Neural progenitor cell (in vitro differentiated cells): ENCODE measurements at regions not wholly inside any gene's neighbourhood (a gene's known extent, or its start where the extent isn't known, plus 50 kb on each side); places are given as distances from the start of the nearest gene placed in this dataset.
"Not testable (repeated sequence)": the region's sequence is repeated elsewhere in the genome, so short reads cannot be mapped to it uniquely, and the experiment has no call there.

ENCODE experiments used
- DNase-seq: peaks from one replicate; pipeline ENCODE4 v3.0.0-alpha.2; 2016; ENCODE audit warnings: low spot score
- H2AFZ ChIP-seq: fragments of 200-600 bp; sonication (generic); replicated peaks from 2 replicates; pipeline ENCODE4 v1.6.1; 2016; ENCODE audit warnings: antibody characterized with exemption
- H3F3A ChIP-seq: fragments of 200-600 bp; sonication (generic); 2 replicates; pipeline ENCODE4 v1.6.1; 2016; ENCODE audit warnings: antibody characterized with exemption, low read depth
- H3K27ac ChIP-seq: fragments of 200-600 bp; sonication (generic); 2 replicates; pipeline ENCODE4 v1.5.1; 2016; ENCODE audit warnings: mild to moderate bottlenecking
- H3K27me3 ChIP-seq: fragments of 200-600 bp; sonication (generic); 2 replicates; pipeline ENCODE4 v1.6.1; 2016; ENCODE audit warnings: mild to moderate bottlenecking, moderate library complexity
- H3K36me3 ChIP-seq: fragments of 200-600 bp; sonication (generic); 2 replicates; pipeline ENCODE4 v1.5.1; 2016
- H3K4me1 ChIP-seq: fragments of 200-600 bp; sonication (generic); 2 replicates; pipeline ENCODE4 v1.6.1; 2016; ENCODE audit warnings: mixed run types
- H3K4me2 ChIP-seq: fragments of 200-600 bp; sonication (generic); 2 replicates; pipeline ENCODE4 v1.6.1; 2016
- H3K4me3 ChIP-seq: fragments of 200-600 bp; sonication (generic); 2 replicates; pipeline ENCODE4 v1.5.1; 2016
- H3K79me2 ChIP-seq: fragments of 200-600 bp; sonication (generic); 2 replicates; pipeline ENCODE4 v1.6.1; 2016; ENCODE audit warnings: low read depth
- H3K9ac ChIP-seq: fragments of 200-600 bp; sonication (generic); 2 replicates; pipeline ENCODE4 v1.6.1; 2016
- H3K9me3 ChIP-seq: fragments of 200-600 bp; sonication (generic); 2 replicates; pipeline ENCODE4 v1.5.1; 2016; ENCODE audit warnings: low read depth
- H4K20me1 ChIP-seq: fragments of 200-600 bp; sonication (generic); 2 replicates; pipeline ENCODE4 v1.6.1; 2016; ENCODE audit warnings: low read depth
- H3K27ac Mint-ChIP-seq: 3 replicates; pipeline ENCODE4 v1.8.0; 2021; ENCODE audit warnings: mixed read lengths
- H3K27me3 Mint-ChIP-seq: 2 replicates; pipeline ENCODE4 v1.8.0; 2022; ENCODE audit warnings: low read depth, mild to moderate bottlenecking, inconsistent platforms, moderate library complexity, mixed read lengths; ENCODE audit not compliant: insufficient read depth
- H3K36me3 Mint-ChIP-seq: 3 replicates; pipeline ENCODE4 v1.8.0; 2021; ENCODE audit warnings: mixed read lengths
- H3K4me1 Mint-ChIP-seq: 3 replicates; pipeline ENCODE4 v1.8.0; 2021; ENCODE audit warnings: mixed read lengths
- H3K4me3 Mint-ChIP-seq: 3 replicates; pipeline ENCODE4 v1.8.0; 2021; ENCODE audit warnings: mild to moderate bottlenecking, moderate library complexity, mixed read lengths
- H3K9me3 Mint-ChIP-seq: 3 replicates; pipeline ENCODE4 v1.8.0; 2020; ENCODE audit warnings: mixed read lengths
- EZH2 ChIP-seq: fragments of 200-600 bp; sonication (generic); IDR thresholded peaks from 2 replicates; pipeline ENCODE4 v1.6.1; 2017; ENCODE audit warnings: antibody characterized with exemption, mild to moderate bottlenecking, moderate library complexity
- EZH2phosphoT487 ChIP-seq: fragments of 200-600 bp; sonication (generic); IDR thresholded peaks from 2 replicates; pipeline ENCODE4 v1.6.1; 2017; ENCODE audit warnings: antibody characterized with exemption
- TF ChIP-seq, protein P1 (sequence below): fragments of 200-600 bp; sonication (generic); IDR thresholded peaks from 2 replicates; pipeline ENCODE4 v1.5.1; 2017; ENCODE audit warnings: antibody characterized with exemption, mild to moderate bottlenecking

DNA sequence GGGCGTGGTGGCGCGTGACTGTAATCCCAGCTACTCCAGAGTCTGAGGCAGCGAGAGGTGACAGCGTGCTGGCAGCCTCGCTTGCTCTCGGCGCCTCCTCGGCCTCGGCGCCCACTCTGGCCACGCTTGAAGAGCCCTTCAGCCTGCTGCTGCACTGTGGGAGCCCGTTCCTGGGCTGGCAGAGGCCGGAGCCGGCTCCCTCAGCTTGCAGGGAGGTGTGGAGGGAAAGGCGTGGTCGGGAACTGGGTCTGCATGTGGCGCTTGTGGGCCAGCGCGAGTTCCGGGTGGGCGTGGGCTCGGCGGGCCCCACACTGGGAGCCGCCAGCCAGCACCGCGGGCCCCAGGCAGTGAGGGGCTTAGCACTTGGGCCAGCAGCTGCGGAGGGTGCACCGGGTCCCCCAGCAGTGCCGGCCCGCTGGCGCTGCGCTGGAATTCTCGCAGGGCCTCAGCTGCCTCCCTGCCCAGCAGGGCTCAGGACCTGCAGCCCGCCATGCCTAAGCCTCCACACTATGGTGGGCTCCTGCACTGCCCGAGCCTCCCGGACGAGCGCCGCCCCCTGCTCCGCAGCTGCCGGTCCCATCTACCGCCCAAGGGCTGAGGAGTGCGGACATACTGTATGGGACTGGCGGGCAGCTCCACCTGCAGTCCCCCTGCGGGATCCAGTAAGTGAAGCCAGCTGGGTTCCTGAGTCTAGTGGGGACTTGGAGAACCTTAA lies 1093.3 kb upstream of the CDH8 start:
- no peak for DNase-seq
- Histone ChIP-seq H3K4me2 (no peak overlapping the region), H3K27me3 (no peaks in the 10 kb centered on the region), H3K9me3 (no peaks in the 10 kb centered on the region), H3K27ac (no peak overlapping the region), H3K79me2 (no peaks in the 10 kb centered on the region), H3K4me3 (no peak overlapping the region), H3K36me3 (no peaks in the 10 kb centered on the region), H2AFZ (no peak overlapping the region), H3K9ac (no peak overlapping the region), H3F3A (no peaks in the 10 kb centered on the region), H4K20me1 (no peaks in the 10 kb centered on the region), H3K4me1 (no peaks in the 10 kb centered on the region)
- Mint-ChIP-seq H3K36me3 (no peaks in the 10 kb centered on the region), H3K4me1 (no peaks in the 10 kb centered on the region), H3K9me3 (peaks cover 2% of the 10 kb centered on the region), H3K27ac (no peak overlapping the region), H3K27me3 (no peaks in the 10 kb centered on the region), H3K4me3 (no peak overlapping the region)
- TF ChIP-seq EZH2phosphoT487 (no peak), EZH2 (no peak)
- TF ChIP-seq, protein P1, sequence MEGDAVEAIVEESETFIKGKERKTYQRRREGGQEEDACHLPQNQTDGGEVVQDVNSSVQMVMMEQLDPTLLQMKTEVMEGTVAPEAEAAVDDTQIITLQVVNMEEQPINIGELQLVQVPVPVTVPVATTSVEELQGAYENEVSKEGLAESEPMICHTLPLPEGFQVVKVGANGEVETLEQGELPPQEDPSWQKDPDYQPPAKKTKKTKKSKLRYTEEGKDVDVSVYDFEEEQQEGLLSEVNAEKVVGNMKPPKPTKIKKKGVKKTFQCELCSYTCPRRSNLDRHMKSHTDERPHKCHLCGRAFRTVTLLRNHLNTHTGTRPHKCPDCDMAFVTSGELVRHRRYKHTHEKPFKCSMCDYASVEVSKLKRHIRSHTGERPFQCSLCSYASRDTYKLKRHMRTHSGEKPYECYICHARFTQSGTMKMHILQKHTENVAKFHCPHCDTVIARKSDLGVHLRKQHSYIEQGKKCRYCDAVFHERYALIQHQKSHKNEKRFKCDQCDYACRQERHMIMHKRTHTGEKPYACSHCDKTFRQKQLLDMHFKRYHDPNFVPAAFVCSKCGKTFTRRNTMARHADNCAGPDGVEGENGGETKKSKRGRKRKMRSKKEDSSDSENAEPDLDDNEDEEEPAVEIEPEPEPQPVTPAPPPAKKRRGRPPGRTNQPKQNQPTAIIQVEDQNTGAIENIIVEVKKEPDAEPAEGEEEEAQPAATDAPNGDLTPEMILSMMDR, result no peak

DNA sequence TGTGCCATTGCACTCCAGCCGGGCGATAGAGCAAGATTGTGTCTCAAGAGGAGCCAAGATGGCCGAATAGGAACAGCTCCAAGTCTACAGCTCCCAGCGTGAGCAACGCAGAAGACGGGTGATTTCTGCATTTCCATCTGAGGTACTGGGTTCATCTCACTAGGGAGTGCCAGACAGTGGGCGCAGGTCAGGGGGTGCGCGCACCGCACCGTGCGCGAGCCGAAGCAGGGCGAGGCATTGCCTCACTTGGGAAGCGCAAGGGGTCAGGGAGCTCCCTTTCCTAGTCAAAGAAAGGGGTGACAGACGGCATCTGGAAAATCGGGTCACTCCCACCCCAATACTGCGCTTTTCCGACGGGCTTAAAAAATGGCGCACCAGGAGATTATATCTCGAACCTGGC lies 1083.7 kb upstream of the CDH8 start:
- H3K4me3 Mint-ChIP-seq, H2AFZ ChIP-seq, H3K27me3 ChIP-seq, H3K9ac ChIP-seq, H3K27ac ChIP-seq, H3K36me3 Mint-ChIP-seq, H3K36me3 ChIP-seq, H3K9me3 ChIP-seq, DNase-seq, H3K27me3 Mint-ChIP-seq, H3K4me1 ChIP-seq, H3F3A ChIP-seq, H3K4me1 Mint-ChIP-seq, H4K20me1 ChIP-seq, H3K27ac Mint-ChIP-seq, H3K4me3 ChIP-seq, H3K9me3 Mint-ChIP-seq, H3K4me2 ChIP-seq, H3K79me2 ChIP-seq: not testable (repeated sequence)

DNA sequence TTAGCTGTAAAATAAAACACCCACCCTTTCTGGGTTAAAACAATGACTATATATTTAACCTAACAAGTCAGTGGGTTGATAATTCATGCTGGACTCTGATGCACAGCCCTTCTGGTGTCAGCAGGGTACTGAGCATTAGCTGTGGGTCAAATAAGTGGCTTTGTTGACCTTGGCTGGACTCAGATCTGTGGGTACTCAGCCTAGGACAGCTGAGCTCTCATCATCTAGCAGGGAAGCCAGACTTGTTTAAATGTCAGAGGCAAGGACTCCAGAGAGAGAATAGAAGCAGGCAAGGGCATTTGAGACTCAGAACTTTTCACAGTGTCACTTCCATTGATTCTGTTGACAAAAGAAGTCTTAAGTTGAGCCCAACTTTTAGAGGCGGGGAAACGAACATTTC lies 1063.8 kb upstream of the CDH8 start:
- Mint-ChIP-seq H3K4me3 (no peak overlapping the region), H3K4me1 (no peaks in the 10 kb centered on the region), H3K27ac (no peak overlapping the region), H3K27me3 (no peaks in the 10 kb centered on the region), H3K36me3 (no peaks in the 10 kb centered on the region), H3K9me3 (peaks cover 2% of the 10 kb centered on the region)
- Histone ChIP-seq H4K20me1 (no peaks in the 10 kb centered on the region), H3F3A (no peaks in the 10 kb centered on the region), H3K9ac (no peak overlapping the region), H3K4me3 (no peak overlapping the region), H3K4me2 (no peak overlapping the region), H3K79me2 (no peaks in the 10 kb centered on the region), H3K4me1 (no peaks in the 10 kb centered on the region), H3K27me3 (no peaks in the 10 kb centered on the region), H3K9me3 (no peaks in the 10 kb centered on the region), H3K27ac (no peak overlapping the region), H3K36me3 (no peaks in the 10 kb centered on the region), H2AFZ (no peak overlapping the region)
- TF ChIP-seq EZH2phosphoT487, result no peak
- TF ChIP-seq, protein P1, result no peak
- TF ChIP-seq EZH2, result no peak
- DNase-seq, result peak; percentile 4

GRCh38 chr16:63096857-63097256 lies 1060.6 kb upstream of the CDH8 start:
- Histone ChIP-seq H3K9ac (no peak overlapping the region), H3K27ac (no peak overlapping the region), H2AFZ (no peak overlapping the region), H3K27me3 (no peaks in the 10 kb centered on the region), H3K79me2 (no peaks in the 10 kb centered on the region), H3K9me3 (no peaks in the 10 kb centered on the region), H3F3A (no peaks in the 10 kb centered on the region), H4K20me1 (no peaks in the 10 kb centered on the region), H3K4me2 (no peak overlapping the region), H3K4me3 (no peak overlapping the region), H3K36me3 (no peaks in the 10 kb centered on the region), H3K4me1 (no peaks in the 10 kb centered on the region)
- H3K27me3 Mint-ChIP-seq, result no peaks in the 10 kb centered on the region
- H3K9me3 Mint-ChIP-seq, result peaks cover 2% of the 10 kb centered on the region
- no peak for TF ChIP-seq EZH2
- TF ChIP-seq, protein P1, result no peak
- DNase-seq, result no peak
- H3K36me3 Mint-ChIP-seq, result no peaks in the 10 kb centered on the region
- no peaks in the 10 kb centered on the region for H3K4me1 Mint-ChIP-seq
- H3K27ac Mint-ChIP-seq, result no peak overlapping the region
- H3K4me3 Mint-ChIP-seq, result no peak overlapping the region
